Esophagus squamous epithelium (tissue), 4 donors: ENCODE measurements at regions not wholly inside any gene's neighbourhood (a gene's known extent, or its start where the extent isn't known, plus 50 kb on each side); places are given as distances from the start of the nearest gene placed in this dataset.

Experiments used
- POLR2A ChIP-seq, 4 donors: fragments of 450-650 bp; IDR thresholded peaks; one replicate each; pipeline ENCODE4 v1.6.1; 2017; ENCODE audit warnings: antibody characterized with exemption in 4 of 4, mild to moderate bottlenecking in 4 of 4, moderate library complexity in 3 of 4
- TF ChIP-seq, protein P1 (sequence below), 6 experiments: fragments of 450-650 bp in 4 of 6; fragments of 200-600 bp in 2 of 6; sonication (generic) in 2 of 6; IDR thresholded peaks; one replicate each; pipeline ENCODE4 v1.5.1; 2016 to 2019; ENCODE audit warnings: antibody characterized with exemption in 6 of 6, mild to moderate bottlenecking in 4 of 6, moderate library complexity in 4 of 6

DNA sequence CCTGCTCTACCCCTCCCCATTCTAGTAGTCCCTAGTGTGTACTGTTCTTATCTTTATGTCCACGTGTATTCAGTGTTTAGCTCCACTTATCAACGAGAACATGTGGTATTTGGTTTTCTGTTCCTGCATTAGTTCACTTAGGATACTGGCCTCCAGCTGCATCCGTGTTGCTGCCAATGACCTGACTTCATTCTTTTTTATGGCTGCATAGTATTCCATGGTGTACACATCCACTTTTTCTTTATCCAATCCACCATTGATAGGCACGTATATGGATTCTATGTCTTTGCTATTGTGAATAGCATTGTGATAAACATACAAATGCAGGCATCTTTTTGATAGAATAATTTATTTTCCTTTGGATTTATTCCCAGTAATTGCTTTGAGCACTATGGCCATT lies 327.7 kb downstream of the DUSP6 start:
- TF ChIP-seq, protein P1, sequence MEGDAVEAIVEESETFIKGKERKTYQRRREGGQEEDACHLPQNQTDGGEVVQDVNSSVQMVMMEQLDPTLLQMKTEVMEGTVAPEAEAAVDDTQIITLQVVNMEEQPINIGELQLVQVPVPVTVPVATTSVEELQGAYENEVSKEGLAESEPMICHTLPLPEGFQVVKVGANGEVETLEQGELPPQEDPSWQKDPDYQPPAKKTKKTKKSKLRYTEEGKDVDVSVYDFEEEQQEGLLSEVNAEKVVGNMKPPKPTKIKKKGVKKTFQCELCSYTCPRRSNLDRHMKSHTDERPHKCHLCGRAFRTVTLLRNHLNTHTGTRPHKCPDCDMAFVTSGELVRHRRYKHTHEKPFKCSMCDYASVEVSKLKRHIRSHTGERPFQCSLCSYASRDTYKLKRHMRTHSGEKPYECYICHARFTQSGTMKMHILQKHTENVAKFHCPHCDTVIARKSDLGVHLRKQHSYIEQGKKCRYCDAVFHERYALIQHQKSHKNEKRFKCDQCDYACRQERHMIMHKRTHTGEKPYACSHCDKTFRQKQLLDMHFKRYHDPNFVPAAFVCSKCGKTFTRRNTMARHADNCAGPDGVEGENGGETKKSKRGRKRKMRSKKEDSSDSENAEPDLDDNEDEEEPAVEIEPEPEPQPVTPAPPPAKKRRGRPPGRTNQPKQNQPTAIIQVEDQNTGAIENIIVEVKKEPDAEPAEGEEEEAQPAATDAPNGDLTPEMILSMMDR (IDR thresholded peaks at IDR 0.05) = no peak
- TF ChIP-seq POLR2A (IDR thresholded peaks at IDR 0.05) = no peak
